HEK293 (cell line): ENCODE measurements at regions not wholly inside any gene's neighbourhood (a gene's known extent, or its start where the extent isn't known, plus 50 kb on each side); places are given as distances from the start of the nearest gene placed in this dataset.

Experiments used
- CTCF ChIA-PET: fragments of 350-600 bp; formaldehyde crosslinking; extraction: SDS; loops from one replicate; lab custom pipeline; 2021; ENCODE audit warnings: antibody characterized with exemption; lab: Yijun Ruan, JAX
- POLR2A ChIA-PET: fragments of 300-600 bp; formaldehyde crosslinking; extraction: SDS; loops from one replicate; lab custom pipeline; 2020; ENCODE audit warnings: antibody characterized with exemption, inconsistent platforms; lab: Yijun Ruan, JAX
- H3K27ac ChIP-seq: fragments of 200-500 bp; sonication (Bioruptor generic); 2 replicates; pipeline ENCODE4 v1.5.1; 2014; ENCODE audit warnings: low read depth, low read length, control low read depth, inconsistent platforms; ENCODE audit errors: extremely low read depth
- H3K36me3 ChIP-seq, 2 experiments: fragments of 200-500 bp in 1 of 2; sonication (Bioruptor generic) in 1 of 2; 1 replicate in 1 of 2; 2 replicates in 1 of 2; pipeline ENCODE4 v1.5.1; 2014 to 2017; ENCODE audit warnings: inconsistent platforms in 2 of 2, low read length in 2 of 2; ENCODE audit not compliant: control insufficient read depth in 2 of 2, insufficient read depth in 1 of 2
- H3K4me1 ChIP-seq: fragments of 200-500 bp; sonication (Bioruptor generic); 2 replicates; pipeline ENCODE4 v1.5.1; 2014; ENCODE audit warnings: mild to moderate bottlenecking, low read length, inconsistent platforms; ENCODE audit not compliant: control insufficient read depth, insufficient read depth
- H3K4me3 ChIP-seq: 2 replicates; pipeline ENCODE4 v1.5.1; 2011; ENCODE audit warnings: low read depth, mild to moderate bottlenecking, control low read depth, low read length, moderate library complexity
- H3K9me3 ChIP-seq: fragments of 200-500 bp; sonication (Bioruptor generic); 2 replicates; pipeline ENCODE4 v1.5.1; 2014; ENCODE audit warnings: low read depth, low read length, inconsistent platforms; ENCODE audit not compliant: control insufficient read depth, insufficient read depth
- GFI1B ChIP-seq: fragments of 450-650 bp; formaldehyde crosslinking; IDR thresholded peaks from 2 replicates; pipeline ENCODE4 v1.5.1; 2016; ENCODE audit warnings: missing biosample characterization, missing genetic modification characterization
- HOXC10 ChIP-seq: sonication (generic); formaldehyde crosslinking; IDR thresholded peaks from 2 replicates; pipeline ENCODE4 v1.8.1; 2023; ENCODE audit warnings: mild to moderate bottlenecking, missing genetic modification reagents
- KLF9 ChIP-seq: fragments of 450-650 bp; formaldehyde crosslinking; IDR thresholded peaks from 2 replicates; pipeline ENCODE4 v1.5.1; 2016; ENCODE audit warnings: missing biosample characterization, missing genetic modification characterization, low read depth
- OSR2 ChIP-seq: fragments of 450-650 bp; formaldehyde crosslinking; IDR thresholded peaks from 2 replicates; pipeline ENCODE4 v1.5.1; 2016; ENCODE audit warnings: missing biosample characterization, missing genetic modification characterization
- PRDM1 ChIP-seq: fragments of 450-650 bp; formaldehyde crosslinking; IDR thresholded peaks from 2 replicates; pipeline ENCODE4; 2016; ENCODE audit warnings: missing biosample characterization, missing genetic modification characterization
- SP2 ChIP-seq: fragments of 450-650 bp; formaldehyde crosslinking; IDR thresholded peaks from 2 replicates; pipeline ENCODE4 v1.5.1; 2016; ENCODE audit warnings: missing biosample characterization, missing genetic modification characterization
- SP3 ChIP-seq: fragments of 450-650 bp; formaldehyde crosslinking; IDR thresholded peaks from 2 replicates; pipeline ENCODE4 v1.5.1; 2016; ENCODE audit warnings: missing biosample characterization, missing genetic modification characterization
- ZFP3 ChIP-seq: fragments of 450-650 bp; formaldehyde crosslinking; IDR thresholded peaks from 2 replicates; pipeline ENCODE4 v1.5.1; 2016; ENCODE audit warnings: low read depth, missing biosample characterization, missing genetic modification characterization
- ZNF138 ChIP-seq: fragments of 450-650 bp; formaldehyde crosslinking; IDR thresholded peaks from 2 replicates; pipeline ENCODE4 v1.5.1; 2016; ENCODE audit warnings: missing biosample characterization, missing genetic modification characterization, borderline replicate concordance
- ZNF223 ChIP-seq: fragments of 450-650 bp; formaldehyde crosslinking; IDR thresholded peaks from 2 replicates; pipeline ENCODE4 v1.5.1; 2016; ENCODE audit warnings: missing biosample characterization, missing genetic modification characterization
- ZNF302 ChIP-seq: fragments of 450-650 bp; formaldehyde crosslinking; IDR thresholded peaks from 2 replicates; pipeline ENCODE4 v1.5.1; 2016; ENCODE audit warnings: missing biosample characterization, missing genetic modification characterization, low read depth
- ZNF335 ChIP-seq: fragments of 450-650 bp; formaldehyde crosslinking; conservative IDR thresholded peaks from 2 replicates; pipeline ENCODE4 v1.5.1; 2016; ENCODE audit warnings: missing biosample characterization, missing genetic modification characterization
- ZNF354C ChIP-seq: fragments of 450-650 bp; formaldehyde crosslinking; IDR thresholded peaks from 2 replicates; pipeline ENCODE4 v1.5.1; 2016; ENCODE audit warnings: missing biosample characterization, missing genetic modification characterization, low read depth, borderline replicate concordance
- ZNF391 ChIP-seq: fragments of 450-650 bp; formaldehyde crosslinking; IDR thresholded peaks from 2 replicates; pipeline ENCODE4 v1.5.1; 2016; ENCODE audit warnings: low read depth, missing biosample characterization, missing genetic modification characterization, borderline replicate concordance
- ZNF423 ChIP-seq: fragments of 450-650 bp; formaldehyde crosslinking; IDR thresholded peaks from 2 replicates; pipeline ENCODE4 v1.5.1; 2016; ENCODE audit warnings: missing biosample characterization, missing genetic modification characterization
- ZNF501 ChIP-seq: fragments of 450-650 bp; formaldehyde crosslinking; IDR thresholded peaks from 2 replicates; pipeline ENCODE4 v1.5.1; 2016; ENCODE audit warnings: missing biosample characterization, missing genetic modification characterization
- ZNF529 ChIP-seq: fragments of 450-650 bp; formaldehyde crosslinking; IDR thresholded peaks from 2 replicates; pipeline ENCODE4 v1.5.1; 2017; ENCODE audit warnings: missing genetic modification characterization, missing biosample characterization; ENCODE audit not compliant: insufficient replicate concordance
- ZNF561 ChIP-seq: fragments of 450-650 bp; IDR thresholded peaks from 2 replicates; pipeline ENCODE4 v1.5.1; 2018; ENCODE audit warnings: missing biosample characterization, missing genetic modification characterization, borderline replicate concordance
- ZNF660 ChIP-seq: fragments of 450-650 bp; IDR thresholded peaks from 2 replicates; pipeline ENCODE4 v1.5.1; 2018; ENCODE audit warnings: missing biosample characterization, mild to moderate bottlenecking, missing genetic modification characterization
- ZNF664 ChIP-seq: fragments of 450-650 bp; formaldehyde crosslinking; IDR thresholded peaks from 2 replicates; pipeline ENCODE4 v1.5.1; 2016; ENCODE audit warnings: missing biosample characterization, missing genetic modification characterization
- ZNF701 ChIP-seq: fragments of 450-650 bp; formaldehyde crosslinking; IDR thresholded peaks from 2 replicates; pipeline ENCODE4 v1.5.1; 2016; ENCODE audit warnings: missing biosample characterization, missing genetic modification characterization
- ZNF707 ChIP-seq: fragments of 450-650 bp; formaldehyde crosslinking; IDR thresholded peaks from 2 replicates; pipeline ENCODE4 v1.5.1; 2016; ENCODE audit warnings: missing biosample characterization, missing genetic modification characterization
- ZNF76 ChIP-seq: fragments of 450-650 bp; formaldehyde crosslinking; IDR thresholded peaks from 2 replicates; pipeline ENCODE4; 2016; ENCODE audit warnings: low read depth, missing biosample characterization, missing genetic modification characterization, borderline replicate concordance
- ZNF791 ChIP-seq: fragments of 450-650 bp; formaldehyde crosslinking; IDR thresholded peaks from 2 replicates; pipeline ENCODE4 v1.5.1; 2016; ENCODE audit warnings: missing biosample characterization, missing genetic modification characterization
- TF ChIP-seq, protein P1 (sequence below): fragments of 450-650 bp; formaldehyde crosslinking; IDR thresholded peaks from 2 replicates; pipeline ENCODE4 v1.5.1; 2017; ENCODE audit warnings: missing biosample characterization, missing genetic modification characterization
- TF ChIP-seq, protein P2 (sequence below): fragments of 450-650 bp; formaldehyde crosslinking; IDR thresholded peaks from 2 replicates; pipeline ENCODE4 v1.5.1; 2017; ENCODE audit warnings: missing biosample characterization, missing genetic modification characterization
- TF ChIP-seq, protein P3 (sequence below): fragments of 450-650 bp; formaldehyde crosslinking; IDR thresholded peaks from 2 replicates; pipeline ENCODE4 v1.5.1; 2016; ENCODE audit warnings: missing biosample characterization, missing genetic modification characterization
- TF ChIP-seq, protein P4 (sequence below): fragments of 450-650 bp; IDR thresholded peaks from 2 replicates; pipeline ENCODE4 v1.5.1; 2018; ENCODE audit warnings: missing biosample characterization, missing genetic modification characterization

DNA sequence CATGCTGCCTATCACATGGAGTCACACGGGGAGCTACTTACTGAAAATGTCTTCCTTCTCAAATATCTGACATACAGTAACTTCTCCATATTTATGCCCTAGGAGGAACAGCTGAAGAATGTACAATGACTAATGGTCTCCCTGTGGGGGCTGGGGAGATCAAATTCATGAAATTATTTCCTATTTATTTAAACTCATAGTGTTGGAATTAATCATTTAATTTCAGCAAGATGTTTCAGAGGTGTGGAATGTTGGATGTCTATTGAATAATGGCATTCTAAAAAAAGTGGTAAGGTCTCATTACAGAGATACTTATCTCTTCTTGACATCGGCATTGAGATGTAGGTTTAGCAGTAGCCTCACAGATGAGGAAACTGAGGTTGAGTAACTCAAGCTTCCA lies 214.3 kb upstream of the CDH11 start (continued):
- TF ChIP-seq, protein P1, sequence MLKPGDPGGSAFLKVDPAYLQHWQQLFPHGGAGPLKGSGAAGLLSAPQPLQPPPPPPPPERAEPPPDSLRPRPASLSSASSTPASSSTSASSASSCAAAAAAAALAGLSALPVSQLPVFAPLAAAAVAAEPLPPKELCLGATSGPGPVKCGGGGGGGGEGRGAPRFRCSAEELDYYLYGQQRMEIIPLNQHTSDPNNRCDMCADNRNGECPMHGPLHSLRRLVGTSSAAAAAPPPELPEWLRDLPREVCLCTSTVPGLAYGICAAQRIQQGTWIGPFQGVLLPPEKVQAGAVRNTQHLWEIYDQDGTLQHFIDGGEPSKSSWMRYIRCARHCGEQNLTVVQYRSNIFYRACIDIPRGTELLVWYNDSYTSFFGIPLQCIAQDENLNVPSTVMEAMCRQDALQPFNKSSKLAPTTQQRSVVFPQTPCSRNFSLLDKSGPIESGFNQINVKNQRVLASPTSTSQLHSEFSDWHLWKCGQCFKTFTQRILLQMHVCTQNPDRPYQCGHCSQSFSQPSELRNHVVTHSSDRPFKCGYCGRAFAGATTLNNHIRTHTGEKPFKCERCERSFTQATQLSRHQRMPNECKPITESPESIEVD = no peak
- TF ChIP-seq ZNF423 (tag by site-specific recombination) = no peak
- no peak for TF ChIP-seq ZNF302 (tag by site-specific recombination)
- TF ChIP-seq ZNF529 = no peak
- no peak for TF ChIP-seq ZNF138
- TF ChIP-seq GFI1B (tag by site-specific recombination) = no peak
- no peak for TF ChIP-seq ZFP3 (tag by site-specific recombination)
- TF ChIP-seq ZNF354C = no peak
- TF ChIP-seq ZNF791 = no peak
- TF ChIP-seq, all 188 proteins: peak for 0

DNA sequence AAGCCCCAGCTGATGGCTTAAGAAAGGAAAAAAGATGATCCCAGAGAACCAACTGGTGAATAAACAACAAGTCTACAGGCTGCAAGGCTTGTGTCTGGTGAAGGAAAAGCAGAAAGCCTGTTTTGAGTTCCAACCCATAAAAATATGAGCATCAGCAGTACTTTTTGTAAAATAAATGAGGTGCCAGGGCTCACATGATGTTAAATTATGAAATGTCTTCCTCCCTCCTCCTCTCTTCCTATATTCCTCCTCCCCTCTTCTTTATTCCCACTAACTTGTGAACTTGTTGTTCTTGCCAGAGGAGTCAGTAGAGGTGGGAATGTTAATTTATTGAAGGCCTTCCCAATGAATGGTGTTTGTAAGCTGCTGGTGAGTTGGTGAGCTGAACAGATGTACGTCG lies 212.2 kb upstream of the CDH11 start:
- ChIA-PET CTCF (no interaction called here), POLR2A (no interaction called here)
- Histone ChIP-seq H3K4me3 (no peak overlapping the region), H3K36me3 (no peaks in the 10 kb centered on the region), H3K27ac (no peak overlapping the region), H3K9me3 (no peaks in the 10 kb centered on the region), H3K4me1 (no peaks in the 10 kb centered on the region)
- TF ChIP-seq ZNF501 = no peak

DNA sequence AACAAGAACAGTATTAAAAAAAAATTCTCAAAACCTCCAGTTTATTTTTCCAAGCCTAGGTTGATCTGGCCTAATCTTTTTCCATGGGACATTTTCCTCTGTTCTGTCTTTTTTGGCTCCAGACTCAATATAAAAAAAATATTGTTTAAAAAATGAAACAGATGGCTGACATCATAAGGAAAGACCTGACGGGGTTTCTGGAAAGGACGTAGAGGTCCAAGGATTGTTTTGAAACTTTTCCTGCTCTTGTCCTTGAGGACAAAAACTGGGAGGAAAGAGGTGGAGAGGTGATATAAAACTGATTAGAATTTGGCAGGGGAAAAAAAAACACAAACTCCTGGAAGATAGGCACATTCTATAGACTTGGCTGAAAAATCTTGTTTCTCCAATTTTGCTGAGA lies 211.4 kb upstream of the CDH11 start:
- no peak for TF ChIP-seq ZNF561 (tag by site-specific recombination)
- TF ChIP-seq ZNF664 = no peak
- TF ChIP-seq, protein P2, sequence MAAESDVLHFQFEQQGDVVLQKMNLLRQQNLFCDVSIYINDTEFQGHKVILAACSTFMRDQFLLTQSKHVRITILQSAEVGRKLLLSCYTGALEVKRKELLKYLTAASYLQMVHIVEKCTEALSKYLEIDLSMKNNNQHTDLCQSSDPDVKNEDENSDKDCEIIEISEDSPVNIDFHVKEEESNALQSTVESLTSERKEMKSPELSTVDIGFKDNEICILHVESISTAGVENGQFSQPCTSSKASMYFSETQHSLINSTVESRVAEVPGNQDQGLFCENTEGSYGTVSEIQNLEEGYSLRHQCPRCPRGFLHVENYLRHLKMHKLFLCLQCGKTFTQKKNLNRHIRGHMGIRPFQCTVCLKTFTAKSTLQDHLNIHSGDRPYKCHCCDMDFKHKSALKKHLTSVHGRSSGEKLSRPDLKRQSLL = no peak
- no peak for TF ChIP-seq ZNF660 (tag by site-specific recombination)
- no peak for TF ChIP-seq ZNF701 (tag by site-specific recombination)
- TF ChIP-seq HOXC10 = no peak
- TF ChIP-seq, protein P3, sequence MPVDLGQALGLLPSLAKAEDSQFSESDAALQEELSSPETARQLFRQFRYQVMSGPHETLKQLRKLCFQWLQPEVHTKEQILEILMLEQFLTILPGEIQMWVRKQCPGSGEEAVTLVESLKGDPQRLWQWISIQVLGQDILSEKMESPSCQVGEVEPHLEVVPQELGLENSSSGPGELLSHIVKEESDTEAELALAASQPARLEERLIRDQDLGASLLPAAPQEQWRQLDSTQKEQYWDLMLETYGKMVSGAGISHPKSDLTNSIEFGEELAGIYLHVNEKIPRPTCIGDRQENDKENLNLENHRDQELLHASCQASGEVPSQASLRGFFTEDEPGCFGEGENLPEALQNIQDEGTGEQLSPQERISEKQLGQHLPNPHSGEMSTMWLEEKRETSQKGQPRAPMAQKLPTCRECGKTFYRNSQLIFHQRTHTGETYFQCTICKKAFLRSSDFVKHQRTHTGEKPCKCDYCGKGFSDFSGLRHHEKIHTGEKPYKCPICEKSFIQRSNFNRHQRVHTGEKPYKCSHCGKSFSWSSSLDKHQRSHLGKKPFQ (tag by site-specific recombination) = no peak
- no peak for TF ChIP-seq ZNF707 (tag by site-specific recombination)
- no peak for TF ChIP-seq SP3
- no peak for TF ChIP-seq ZNF223 (tag by site-specific recombination)
- TF ChIP-seq SP2 (tag by site-specific recombination) = no peak
- TF ChIP-seq PRDM1 (tag by site-specific recombination) = no peak
- no peak for TF ChIP-seq OSR2 (tag by site-specific recombination)
- TF ChIP-seq, protein P4, sequence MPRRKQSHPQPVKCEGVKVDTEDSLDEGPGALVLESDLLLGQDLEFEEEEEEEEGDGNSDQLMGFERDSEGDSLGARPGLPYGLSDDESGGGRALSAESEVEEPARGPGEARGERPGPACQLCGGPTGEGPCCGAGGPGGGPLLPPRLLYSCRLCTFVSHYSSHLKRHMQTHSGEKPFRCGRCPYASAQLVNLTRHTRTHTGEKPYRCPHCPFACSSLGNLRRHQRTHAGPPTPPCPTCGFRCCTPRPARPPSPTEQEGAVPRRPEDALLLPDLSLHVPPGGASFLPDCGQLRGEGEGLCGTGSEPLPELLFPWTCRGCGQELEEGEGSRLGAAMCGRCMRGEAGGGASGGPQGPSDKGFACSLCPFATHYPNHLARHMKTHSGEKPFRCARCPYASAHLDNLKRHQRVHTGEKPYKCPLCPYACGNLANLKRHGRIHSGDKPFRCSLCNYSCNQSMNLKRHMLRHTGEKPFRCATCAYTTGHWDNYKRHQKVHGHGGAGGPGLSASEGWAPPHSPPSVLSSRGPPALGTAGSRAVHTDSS (tag by site-specific recombination) = no peak
- TF ChIP-seq ZNF391 (tag by site-specific recombination) = no peak
- no peak for TF ChIP-seq KLF9 (tag by site-specific recombination)
- TF ChIP-seq ZNF335 = no peak
- TF ChIP-seq ZNF76 (tag by site-specific recombination) = no peak
- H3K9me3 ChIP-seq = no peaks in the 10 kb centered on the region
- no peaks in the 10 kb centered on the region for H3K4me1 ChIP-seq
- H3K4me3 ChIP-seq = no peak overlapping the region
- CTCF ChIA-PET = no interaction called here
- POLR2A ChIA-PET = no interaction called here
- H3K27ac ChIP-seq = no peak overlapping the region
- H3K36me3 ChIP-seq = no peaks in the 10 kb centered on the region
